HEK293 (cell line): ENCODE measurements at regions not wholly inside any gene's neighbourhood (a gene's known extent, or its start where the extent isn't known, plus 50 kb on each side); places are given as distances from the start of the nearest gene placed in this dataset.

Source experiments
- CTCF ChIA-PET: fragments of 350-600 bp; formaldehyde crosslinking; extraction: SDS; loops from one replicate; lab custom pipeline; 2021; ENCODE audit warnings: antibody characterized with exemption; lab: Yijun Ruan, JAX
- POLR2A ChIA-PET: fragments of 300-600 bp; formaldehyde crosslinking; extraction: SDS; loops from one replicate; lab custom pipeline; 2020; ENCODE audit warnings: antibody characterized with exemption, inconsistent platforms; lab: Yijun Ruan, JAX
- H3K27ac ChIP-seq: fragments of 200-500 bp; sonication (Bioruptor generic); 2 replicates; pipeline ENCODE4 v1.5.1; 2014; ENCODE audit warnings: low read depth, low read length, control low read depth, inconsistent platforms; ENCODE audit errors: extremely low read depth
- H3K36me3 ChIP-seq, 2 experiments: fragments of 200-500 bp in 1 of 2; sonication (Bioruptor generic) in 1 of 2; 1 replicate in 1 of 2; 2 replicates in 1 of 2; pipeline ENCODE4 v1.5.1; 2014 to 2017; ENCODE audit warnings: inconsistent platforms in 2 of 2, low read length in 2 of 2; ENCODE audit not compliant: control insufficient read depth in 2 of 2, insufficient read depth in 1 of 2
- H3K4me1 ChIP-seq: fragments of 200-500 bp; sonication (Bioruptor generic); 2 replicates; pipeline ENCODE4 v1.5.1; 2014; ENCODE audit warnings: mild to moderate bottlenecking, low read length, inconsistent platforms; ENCODE audit not compliant: control insufficient read depth, insufficient read depth
- H3K4me3 ChIP-seq: 2 replicates; pipeline ENCODE4 v1.5.1; 2011; ENCODE audit warnings: low read depth, mild to moderate bottlenecking, control low read depth, low read length, moderate library complexity
- H3K9me3 ChIP-seq: fragments of 200-500 bp; sonication (Bioruptor generic); 2 replicates; pipeline ENCODE4 v1.5.1; 2014; ENCODE audit warnings: low read depth, low read length, inconsistent platforms; ENCODE audit not compliant: control insufficient read depth, insufficient read depth
- PRDM1 ChIP-seq: fragments of 450-650 bp; formaldehyde crosslinking; IDR thresholded peaks from 2 replicates; pipeline ENCODE4; 2016; ENCODE audit warnings: missing biosample characterization, missing genetic modification characterization
- REST ChIP-seq: fragments of 450-650 bp; formaldehyde crosslinking; IDR thresholded peaks from 2 replicates; pipeline ENCODE4 v1.5.1; 2016; ENCODE audit warnings: missing biosample characterization, missing genetic modification characterization
- SCRT2 ChIP-seq: fragments of 450-650 bp; formaldehyde crosslinking; IDR thresholded peaks from 2 replicates; pipeline ENCODE4 v1.5.1; 2016; ENCODE audit warnings: missing biosample characterization, missing genetic modification characterization
- SP2 ChIP-seq: fragments of 450-650 bp; formaldehyde crosslinking; IDR thresholded peaks from 2 replicates; pipeline ENCODE4 v1.5.1; 2016; ENCODE audit warnings: missing biosample characterization, missing genetic modification characterization
- TRIM28 ChIP-seq: IDR thresholded peaks from 2 replicates; pipeline ENCODE4 v1.6.1; 2011; ENCODE audit warnings: low read length, control low read depth, borderline replicate concordance
- YY2 ChIP-seq: fragments of 450-650 bp; formaldehyde crosslinking; IDR thresholded peaks from 2 replicates; pipeline ENCODE4 v1.5.1; 2016; ENCODE audit warnings: missing biosample characterization, missing genetic modification characterization
- ZBTB17 ChIP-seq: fragments of 450-650 bp; formaldehyde crosslinking; IDR thresholded peaks from 2 replicates; pipeline ENCODE4 v1.5.1; 2016; ENCODE audit warnings: missing biosample characterization, missing genetic modification characterization
- ZBTB26 ChIP-seq: fragments of 450-650 bp; formaldehyde crosslinking; optimal IDR thresholded peaks from 2 replicates; pipeline ENCODE3; 2016; ENCODE audit warnings: missing biosample characterization, mild to moderate bottlenecking, missing genetic modification characterization
- ZIC2 ChIP-seq: fragments of 450-650 bp; formaldehyde crosslinking; IDR thresholded peaks from 2 replicates; pipeline ENCODE4 v1.5.1; 2016; ENCODE audit warnings: missing biosample characterization, missing genetic modification characterization
- ZNF157 ChIP-seq: fragments of 450-650 bp; formaldehyde crosslinking; IDR thresholded peaks from 2 replicates; pipeline ENCODE4 v1.5.1; 2016; ENCODE audit warnings: missing biosample characterization, missing genetic modification characterization
- ZNF335 ChIP-seq: fragments of 450-650 bp; formaldehyde crosslinking; conservative IDR thresholded peaks from 2 replicates; pipeline ENCODE4 v1.5.1; 2016; ENCODE audit warnings: missing biosample characterization, missing genetic modification characterization
- ZNF350 ChIP-seq: fragments of 450-650 bp; formaldehyde crosslinking; IDR thresholded peaks from 2 replicates; pipeline ENCODE4 v1.5.0; 2017; ENCODE audit warnings: missing biosample characterization, mild to moderate bottlenecking, missing genetic modification characterization
- ZNF501 ChIP-seq: fragments of 450-650 bp; formaldehyde crosslinking; IDR thresholded peaks from 2 replicates; pipeline ENCODE4 v1.5.1; 2016; ENCODE audit warnings: missing biosample characterization, missing genetic modification characterization
- ZNF514 ChIP-seq: fragments of 450-650 bp; formaldehyde crosslinking; IDR thresholded peaks from 2 replicates; pipeline ENCODE4 v1.5.1; 2016; ENCODE audit warnings: missing biosample characterization, missing genetic modification characterization
- ZNF521 ChIP-seq: fragments of 450-650 bp; formaldehyde crosslinking; IDR thresholded peaks from 2 replicates; pipeline ENCODE4 v1.5.1; 2017; ENCODE audit warnings: missing biosample characterization, mild to moderate bottlenecking, missing genetic modification characterization
- ZNF530 ChIP-seq: fragments of 450-650 bp; formaldehyde crosslinking; IDR thresholded peaks from 2 replicates; pipeline ENCODE4 v1.5.1; 2016; ENCODE audit warnings: low read depth, missing biosample characterization, missing genetic modification characterization
- ZNF548 ChIP-seq: fragments of 450-650 bp; formaldehyde crosslinking; IDR thresholded peaks from 2 replicates; pipeline ENCODE4 v1.5.1; 2016; ENCODE audit warnings: missing biosample characterization, missing genetic modification characterization
- ZNF596 ChIP-seq: fragments of 450-650 bp; IDR thresholded peaks from 2 replicates; pipeline ENCODE4 v1.5.0; 2018; ENCODE audit warnings: missing biosample characterization, mild to moderate bottlenecking, missing genetic modification characterization, moderate library complexity
- ZNF664 ChIP-seq: fragments of 450-650 bp; formaldehyde crosslinking; IDR thresholded peaks from 2 replicates; pipeline ENCODE4 v1.5.1; 2016; ENCODE audit warnings: missing biosample characterization, missing genetic modification characterization
- ZNF692 ChIP-seq: fragments of 450-650 bp; formaldehyde crosslinking; IDR thresholded peaks from 2 replicates; pipeline ENCODE4 v1.5.1; 2016; ENCODE audit warnings: missing biosample characterization, missing genetic modification characterization
- ZSCAN23 ChIP-seq: fragments of 450-650 bp; formaldehyde crosslinking; IDR thresholded peaks from 2 replicates; pipeline ENCODE4 v1.5.1; 2016; ENCODE audit warnings: missing biosample characterization, missing genetic modification characterization
- ZSCAN4 ChIP-seq: fragments of 450-650 bp; formaldehyde crosslinking; IDR thresholded peaks from 2 replicates; pipeline ENCODE4 v1.5.1; 2017; ENCODE audit warnings: missing biosample characterization, missing genetic modification characterization

- TF ChIP-seq ZIC2 (tag by site-specific recombination) (peak; percentile 47), ZNF548 (tag by site-specific recombination) (no peak), REST (tag by site-specific recombination) (no peak)
Measured at GRCh38 chr16:85316321-85316919, 204.1 kb upstream of the CIBAR2 start (continued).

- Histone ChIP-seq H3K4me1 (peaks cover 3% of the 10 kb centered on the region; the same call in 1 of the 2 replicates), H3K9me3 (no peaks in the 10 kb centered on the region), H3K27ac (no peak overlapping the region), H3K4me3 (no peak overlapping the region), H3K36me3 (no peaks in the 10 kb centered on the region)
- TF ChIP-seq ZNF157 (tag by site-specific recombination), result no peak
- no peak for TF ChIP-seq SP2
- peak; percentile 66 for TF ChIP-seq SCRT2 (tag by site-specific recombination)
- TF ChIP-seq ZNF692 (tag by site-specific recombination), result no peak
- TF ChIP-seq ZNF350 (tag by site-specific recombination), result no peak
- no peak for TF ChIP-seq TRIM28
- TF ChIP-seq ZNF514 (tag by site-specific recombination), result no peak
- no peak for TF ChIP-seq ZNF664 (tag by site-specific recombination)
- ChIA-PET POLR2A (no interaction called here), CTCF (interaction anchor here (1.1 kb wide), 1 partner anchor 14 kb away, joined by 3 read pairs; no protein-coding TSS in a partner anchor)
Measured at GRCh38 chr16:85316944-85317343, 204.7 kb upstream of the CIBAR2 start.

GRCh38 chr16:85317704-85318103 is 205.4 kb upstream of the CIBAR2 start:
- POLR2A ChIA-PET, result no interaction called here
- Histone ChIP-seq H3K27ac (no peak overlapping the region), H3K4me3 (no peak overlapping the region), H3K36me3 (no peaks in the 10 kb centered on the region), H3K9me3 (no peaks in the 10 kb centered on the region), H3K4me1 (peaks cover 6% of the 10 kb centered on the region)
- CTCF ChIA-PET, result interaction anchor here (0.6 to 1.1 kb wide), 3 partner anchors 11 to 298 kb away, joined by 3 read pairs; no protein-coding TSS in a partner anchor
- TF ChIP-seq ZNF596 (tag by site-specific recombination), result no peak
- TF ChIP-seq ZNF521, result no peak
- TF ChIP-seq ZSCAN23, result no peak
- TF ChIP-seq ZSCAN4, result no peak
- TF ChIP-seq YY2, result no peak
- TF ChIP-seq ZNF335 (tag by site-specific recombination), result no peak
- TF ChIP-seq PRDM1 (tag by site-specific recombination), result no peak
- TF ChIP-seq ZNF501, result no peak
- no peak for TF ChIP-seq ZBTB26 (tag by site-specific recombination)
- no peak for TF ChIP-seq ZBTB17 (tag by site-specific recombination)
- TF ChIP-seq ZNF530 (tag by site-specific recombination), result no peak
